Loucy (cell line): ENCODE measurements at regions not wholly inside any gene's neighbourhood (a gene's known extent, or its start where the extent isn't known, plus 50 kb on each side); places are given as distances from the start of the nearest gene placed in this dataset.

Experiments used
- H2AFZ ChIP-seq: fragments of 200-600 bp; sonication (generic); 2 replicates; pipeline ENCODE4 v1.6.0; 2016; ENCODE audit warnings: antibody characterized with exemption, mild to moderate bottlenecking, low read length, moderate library complexity
- H3F3A ChIP-seq: fragments of 200-600 bp; 2 replicates; pipeline ENCODE4 v1.6.0; 2016; ENCODE audit warnings: antibody characterized with exemption, low read depth, mild to moderate bottlenecking
- H3K27me3 ChIP-seq: fragments of 200-600 bp; sonication (generic); 2 replicates; pipeline ENCODE4 v1.6.1; 2014; ENCODE audit warnings: low read length, mild to moderate bottlenecking; ENCODE audit not compliant: insufficient read depth, poor library complexity, severe bottlenecking
- H3K36me3 ChIP-seq: fragments of 200-600 bp; sonication (generic); 2 replicates; pipeline ENCODE4 v1.6.1; 2016; ENCODE audit warnings: low read length; ENCODE audit not compliant: insufficient read depth
- H3K4me1 ChIP-seq: fragments of 200-600 bp; sonication (generic); 2 replicates; pipeline ENCODE4 v1.5.1; 2014; ENCODE audit warnings: low read length, mild to moderate bottlenecking; ENCODE audit not compliant: insufficient read depth, poor library complexity, severe bottlenecking
- H3K4me2 ChIP-seq: fragments of 200-600 bp; sonication (generic); 2 replicates; pipeline ENCODE4 v1.6.0; 2014; ENCODE audit warnings: antibody characterized with exemption, low read length, low read depth, mild to moderate bottlenecking; ENCODE audit not compliant: poor library complexity, severe bottlenecking
- H3K4me3 ChIP-seq: fragments of 200-600 bp; sonication (generic); 2 replicates; pipeline ENCODE4 v1.5.1; 2014; ENCODE audit warnings: low read length, mild to moderate bottlenecking, mixed read lengths; ENCODE audit not compliant: poor library complexity, severe bottlenecking
- H3K79me2 ChIP-seq: fragments of 200-600 bp; sonication (generic); 2 replicates; pipeline ENCODE4 v1.6.1; 2014; ENCODE audit warnings: low read length; ENCODE audit not compliant: insufficient read depth
- H3K9ac ChIP-seq: fragments of 200-600 bp; sonication (generic); 2 replicates; pipeline ENCODE4 v1.6.0; 2014; ENCODE audit warnings: mild to moderate bottlenecking, low read depth, low read length, moderate library complexity; ENCODE audit not compliant: poor library complexity, severe bottlenecking
- H3K9me2 ChIP-seq: fragments of 200-600 bp; sonication (generic); replicated peaks from 2 replicates; pipeline ENCODE4 v1.6.1; 2016; ENCODE audit warnings: low read depth, low read length, mixed read lengths
- H3K9me3 ChIP-seq: fragments of 200-600 bp; sonication (generic); 2 replicates; pipeline ENCODE4 v1.6.1; 2014; ENCODE audit warnings: mild to moderate bottlenecking, antibody characterized with exemption, low read length, low read depth; ENCODE audit not compliant: insufficient read depth
- H4K20me1 ChIP-seq: fragments of 200-600 bp; sonication (generic); 2 replicates; pipeline ENCODE4 v1.6.0; 2014; ENCODE audit warnings: antibody characterized with exemption, low read length, mild to moderate bottlenecking; ENCODE audit not compliant: insufficient read depth, poor library complexity, severe bottlenecking
- CTCF ChIP-seq: fragments of 200-600 bp; sonication (generic); conservative IDR thresholded peaks from 2 replicates; pipeline ENCODE4 v1.5.1; 2014; ENCODE audit warnings: mild to moderate bottlenecking, antibody characterized with exemption, low read length
- EZH2phosphoT487 ChIP-seq: fragments of 200-600 bp; IDR thresholded peaks from 2 replicates; pipeline ENCODE4 v1.6.1; 2018; ENCODE audit warnings: antibody characterized with exemption, mild to moderate bottlenecking, moderate library complexity, borderline replicate concordance

GRCh38 chr1:87826681-87827251, 498.1 kb downstream of the LMO4 start:
- Histone ChIP-seq H3K79me2 (no peaks in the 10 kb centered on the region), H3K4me2 (no peak overlapping the region)

GRCh38 chr1:87829360-87829759, 500.7 kb downstream of the LMO4 start:
- Histone ChIP-seq H3K4me3 (no peak overlapping the region), H3K27me3 (no peaks in the 10 kb centered on the region), H3K4me1 (peaks cover 24% of the 10 kb centered on the region), H3K79me2 (no peaks in the 10 kb centered on the region), H2AFZ (no peak overlapping the region), H3K36me3 (no peaks in the 10 kb centered on the region), H3F3A (no peaks in the 10 kb centered on the region), H3K9me3 (no peaks in the 10 kb centered on the region), H3K9me2 (no peaks in the 10 kb centered on the region), H3K9ac (no peak overlapping the region), H4K20me1 (no peaks in the 10 kb centered on the region), H3K4me2 (no peak overlapping the region)
- TF ChIP-seq EZH2phosphoT487: no peak
- no peak for TF ChIP-seq CTCF

More at GRCh38 chr1:87826681-87827251, 498.1 kb downstream of the LMO4 start:
- H3K9me2 ChIP-seq: no peaks in the 10 kb centered on the region
- H2AFZ ChIP-seq: peak overlapping the region; percentile 62
- no peaks in the 10 kb centered on the region for H3K27me3 ChIP-seq
- no peaks in the 10 kb centered on the region for H4K20me1 ChIP-seq
- H3K9ac ChIP-seq: no peak overlapping the region
- H3K36me3 ChIP-seq: no peaks in the 10 kb centered on the region
- H3K9me3 ChIP-seq: no peaks in the 10 kb centered on the region
- no peaks in the 10 kb centered on the region for H3F3A ChIP-seq
- no peak overlapping the region for H3K4me3 ChIP-seq
- peaks cover 5% of the 10 kb centered on the region for H3K4me1 ChIP-seq
- TF ChIP-seq EZH2phosphoT487: no peak
- TF ChIP-seq CTCF: no peak

GRCh38 chr1:87830432-87830978, 501.8 kb downstream of the LMO4 start:
- H4K20me1 ChIP-seq: no peaks in the 10 kb centered on the region
- no peak overlapping the region for H3K4me2 ChIP-seq
- no peak overlapping the region for H3K9ac ChIP-seq
- H3K4me3 ChIP-seq: no peak overlapping the region
- H3K27me3 ChIP-seq: no peaks in the 10 kb centered on the region
- TF ChIP-seq EZH2phosphoT487 (no peak), CTCF (no peak)
- no peaks in the 10 kb centered on the region for H3K36me3 ChIP-seq
- H2AFZ ChIP-seq: no peak overlapping the region
- no peaks in the 10 kb centered on the region for H3K9me3 ChIP-seq
- no peaks in the 10 kb centered on the region for H3K9me2 ChIP-seq
- no peaks in the 10 kb centered on the region for H3K79me2 ChIP-seq
- peaks cover 24% of the 10 kb centered on the region for H3K4me1 ChIP-seq
- H3F3A ChIP-seq: no peaks in the 10 kb centered on the region
